GM19328 (cell line): ENCODE measurements at regions not wholly inside any gene's neighbourhood (a gene's known extent, or its start where the extent isn't known, plus 50 kb on each side); places are given as distances from the start of the nearest gene placed in this dataset.

Experiments used
- ATAC-seq: cut with Tn5 transposase; IDR thresholded peaks from one replicate; pipeline ENCODE4 v1.9.1; 2021; ENCODE audit warnings: mild to moderate bottlenecking, moderate library complexity; ENCODE audit not compliant: unreplicated experiment

GRCh38 chr1:88101041-88101440, 583.0 kb upstream of the PKN2 start:
- ATAC-seq, result no peak

- no peak for ATAC-seq
Measured at GRCh38 chr1:88104236-88104635, 579.8 kb upstream of the PKN2 start.

- ATAC-seq, result no peak
Measured at GRCh38 chr1:88104886-88105285, 579.2 kb upstream of the PKN2 start.

- no peak for ATAC-seq
Measured at GRCh38 chr1:88111816-88112215, 572.3 kb upstream of the PKN2 start.

GRCh38 chr1:88117597-88117996, 566.5 kb upstream of the PKN2 start:
- no peak for ATAC-seq

GRCh38 chr1:88118176-88118845, 565.8 kb upstream of the PKN2 start:
- ATAC-seq, result no peak

GRCh38 chr1:88124614-88125013, 559.5 kb upstream of the PKN2 start:
- ATAC-seq, result no peak

GRCh38 chr1:88126467-88126866, 557.6 kb upstream of the PKN2 start:
- no peak for ATAC-seq

- ATAC-seq, result no peak
Measured at GRCh38 chr1:88133991-88134390, 550.1 kb upstream of the PKN2 start.

- no peak for ATAC-seq
Measured at GRCh38 chr1:88134983-88135921, 548.8 kb upstream of the PKN2 start.

- no peak for ATAC-seq
Measured at GRCh38 chr1:88139633-88140032, 544.4 kb upstream of the PKN2 start.

- no peak for ATAC-seq
Measured at GRCh38 chr1:88140325-88140724, 543.7 kb upstream of the PKN2 start.

GRCh38 chr1:88141499-88142074, 542.5 kb upstream of the PKN2 start:
- ATAC-seq, result no peak

GRCh38 chr1:88145752-88146151, 538.3 kb upstream of the PKN2 start:
- no peak for ATAC-seq

- ATAC-seq, result no peak
Measured at GRCh38 chr1:88149686-88150085, 534.4 kb upstream of the PKN2 start.

- ATAC-seq, result no peak
Measured at GRCh38 chr1:88150330-88150729, 533.7 kb upstream of the PKN2 start.

- ATAC-seq, result no peak
Measured at GRCh38 chr1:88163187-88163586, 520.9 kb upstream of the PKN2 start.

- ATAC-seq, result no peak
Measured at GRCh38 chr1:88168126-88168525, 515.9 kb upstream of the PKN2 start.

GRCh38 chr1:88169139-88169538, 514.9 kb upstream of the PKN2 start:
- ATAC-seq, result no peak

- ATAC-seq, result no peak
Measured at GRCh38 chr1:88169939-88170338, 514.1 kb upstream of the PKN2 start.

- ATAC-seq, result no peak
Measured at GRCh38 chr1:88175120-88175630, 508.9 kb upstream of the PKN2 start.
